ENCODE measurements at regions not wholly inside any gene's neighbourhood (a gene's known extent, or its start where the extent isn't known, plus 50 kb on each side); places are given as distances from the start of the nearest gene placed in this dataset.

DNA sequence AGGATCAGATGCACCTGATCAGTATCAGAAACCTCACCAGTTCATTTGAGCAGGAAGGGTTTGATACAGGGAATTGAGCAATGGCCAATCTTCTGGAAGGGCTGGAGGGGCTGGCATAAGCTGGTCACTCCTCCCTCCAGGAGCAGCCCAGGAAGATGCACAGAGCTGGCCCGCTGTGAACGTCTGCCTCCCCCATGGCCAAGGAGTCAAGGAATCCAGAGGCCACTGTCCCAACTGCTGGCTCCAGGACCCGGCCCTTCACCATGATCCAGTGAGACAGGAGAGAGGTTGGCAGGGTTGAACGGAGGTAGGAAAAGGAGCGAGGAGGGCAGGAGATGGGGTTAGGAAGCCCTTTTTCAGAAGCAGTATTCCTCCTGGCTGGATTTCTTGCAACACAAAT is 113.9 kb upstream of the CST7 start:
- DNase-seq (no peak), ATAC-seq (no peak)
- in situ Hi-C loops (cut with MboI; ENCODE audit: low sequenced_read_pairs in 4 of 4), result no loop called here
- TF ChIP-seq, protein P1, sequence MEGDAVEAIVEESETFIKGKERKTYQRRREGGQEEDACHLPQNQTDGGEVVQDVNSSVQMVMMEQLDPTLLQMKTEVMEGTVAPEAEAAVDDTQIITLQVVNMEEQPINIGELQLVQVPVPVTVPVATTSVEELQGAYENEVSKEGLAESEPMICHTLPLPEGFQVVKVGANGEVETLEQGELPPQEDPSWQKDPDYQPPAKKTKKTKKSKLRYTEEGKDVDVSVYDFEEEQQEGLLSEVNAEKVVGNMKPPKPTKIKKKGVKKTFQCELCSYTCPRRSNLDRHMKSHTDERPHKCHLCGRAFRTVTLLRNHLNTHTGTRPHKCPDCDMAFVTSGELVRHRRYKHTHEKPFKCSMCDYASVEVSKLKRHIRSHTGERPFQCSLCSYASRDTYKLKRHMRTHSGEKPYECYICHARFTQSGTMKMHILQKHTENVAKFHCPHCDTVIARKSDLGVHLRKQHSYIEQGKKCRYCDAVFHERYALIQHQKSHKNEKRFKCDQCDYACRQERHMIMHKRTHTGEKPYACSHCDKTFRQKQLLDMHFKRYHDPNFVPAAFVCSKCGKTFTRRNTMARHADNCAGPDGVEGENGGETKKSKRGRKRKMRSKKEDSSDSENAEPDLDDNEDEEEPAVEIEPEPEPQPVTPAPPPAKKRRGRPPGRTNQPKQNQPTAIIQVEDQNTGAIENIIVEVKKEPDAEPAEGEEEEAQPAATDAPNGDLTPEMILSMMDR (IDR thresholded peaks at IDR 0.05 in 4 of 5, conservative IDR thresholded peaks at IDR 0.05 in 1 of 5), result no peak
- no peak for TF ChIP-seq POLR2A (IDR thresholded peaks at IDR 0.05)
- Histone ChIP-seq H3K4me3 (no peak overlapping the region), H3K27me3 (no peaks in the 10 kb centered on the region), H3K9me3 (no peaks in the 10 kb centered on the region), H3K36me3 (no peaks in the 10 kb centered on the region), H3K4me1 (no peaks in the 10 kb centered on the region), H3K27ac (no peak overlapping the region)
- intact Hi-C loops (cut with DNase I; ENCODE audit: low total_unique reads), result no loop called here

- TF ChIP-seq, protein P1 (IDR thresholded peaks at IDR 0.05 in 4 of 5, conservative IDR thresholded peaks at IDR 0.05 in 1 of 5), result no peak
- no peak for TF ChIP-seq POLR2A (IDR thresholded peaks at IDR 0.05)
- in situ Hi-C loops (cut with MboI; ENCODE audit: low sequenced_read_pairs in 4 of 4) (no loop called here), intact Hi-C loops (cut with DNase I; ENCODE audit: low total_unique reads) (no loop called here)
- Histone ChIP-seq H3K27ac (no peak overlapping the region), H3K4me3 (no peak overlapping the region), H3K4me1 (no peaks in the 10 kb centered on the region), H3K27me3 (no peaks in the 10 kb centered on the region), H3K9me3 (no peaks in the 10 kb centered on the region), H3K36me3 (no peaks in the 10 kb centered on the region)
- DNase-seq (no peak), ATAC-seq (no peak)
Measured at GRCh38 chr20:24836041-24836533, 113.0 kb upstream of the CST7 start.

DNA sequence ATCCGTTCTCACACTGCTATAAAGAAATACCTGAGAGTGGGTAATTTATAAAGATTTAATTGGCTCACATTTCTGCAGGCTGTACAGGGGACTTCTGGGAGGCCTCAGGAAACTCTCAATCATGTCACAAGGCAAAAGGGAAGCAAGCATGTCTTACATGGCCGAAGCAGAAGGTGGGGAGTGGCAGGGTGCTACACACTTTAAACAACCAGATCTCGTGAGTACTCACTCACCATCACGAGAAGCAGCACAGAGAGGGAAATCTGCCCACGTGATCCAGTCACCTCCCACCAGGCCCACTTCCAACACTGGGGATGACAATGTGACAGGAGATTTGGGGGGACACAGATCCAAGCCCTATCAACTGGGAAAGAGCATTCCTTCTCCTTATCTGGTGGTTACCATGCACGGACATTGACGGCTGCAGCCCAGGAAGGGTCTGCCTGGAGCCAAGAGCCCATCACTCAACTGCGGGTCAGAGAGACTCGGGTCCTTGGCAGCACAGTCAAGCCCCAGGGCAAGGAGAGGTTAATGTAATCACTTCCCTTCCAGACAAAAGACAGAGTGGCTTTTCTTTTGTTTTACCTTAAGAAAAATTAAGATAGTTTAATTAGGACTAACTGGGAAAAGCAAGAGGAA is 112.3 kb upstream of the CST7 start:
- H3K36me3 ChIP-seq, result no peaks in the 10 kb centered on the region
- intact Hi-C loops (cut with DNase I; ENCODE audit: low total_unique reads), result no loop called here
- no peak overlapping the region for H3K27ac ChIP-seq
- DNase-seq (no peak), ATAC-seq (no peak)
- no peaks in the 10 kb centered on the region for H3K4me1 ChIP-seq
- no peak for TF ChIP-seq POLR2A (IDR thresholded peaks at IDR 0.05)
- TF ChIP-seq, protein P1 (IDR thresholded peaks at IDR 0.05 in 4 of 5, conservative IDR thresholded peaks at IDR 0.05 in 1 of 5), result no peak
- H3K4me3 ChIP-seq, result no peak overlapping the region
- in situ Hi-C loops (cut with MboI; ENCODE audit: low sequenced_read_pairs in 4 of 4), result no loop called here
- no peaks in the 10 kb centered on the region for H3K9me3 ChIP-seq
- H3K27me3 ChIP-seq, result no peaks in the 10 kb centered on the region

DNA sequence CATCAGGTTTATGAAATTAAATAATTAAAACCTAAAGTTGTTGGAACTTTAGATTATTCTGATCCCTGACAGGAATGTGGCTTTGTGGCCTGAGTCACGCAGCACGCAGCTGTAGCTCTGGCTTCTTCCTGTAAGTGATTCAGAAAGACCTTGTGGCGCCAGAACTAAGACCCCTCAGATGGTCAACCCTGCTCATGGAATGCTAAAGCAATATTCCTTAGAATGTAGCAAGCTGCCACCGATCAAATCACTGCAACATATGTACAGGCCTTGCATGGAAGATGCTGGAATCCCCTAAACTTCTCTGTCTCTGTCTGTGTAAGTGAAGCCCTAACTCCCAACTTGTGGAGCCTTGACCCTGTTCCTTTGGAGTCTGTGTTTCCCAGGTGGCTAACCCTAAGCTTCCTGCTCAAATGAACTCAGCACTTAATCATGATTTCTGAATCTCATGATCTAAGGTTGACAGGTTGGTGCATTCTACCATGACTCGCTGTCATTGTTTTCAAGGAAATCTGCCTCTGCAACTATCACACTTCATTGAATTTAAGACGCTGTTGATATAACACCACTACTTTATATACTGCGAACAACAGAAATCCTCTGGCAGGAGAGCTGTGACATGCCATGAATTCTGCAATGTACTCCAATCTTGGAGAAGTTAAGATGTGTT is 111.2 kb upstream of the CST7 start:
- Histone ChIP-seq H3K9me3 (no peaks in the 10 kb centered on the region), H3K27me3 (no peaks in the 10 kb centered on the region), H3K27ac (no peak overlapping the region), H3K4me3 (no peak overlapping the region), H3K4me1 (no peaks in the 10 kb centered on the region), H3K36me3 (no peaks in the 10 kb centered on the region)
- in situ Hi-C loops (cut with MboI; ENCODE audit: low sequenced_read_pairs in 4 of 4) (no loop called here), intact Hi-C loops (cut with DNase I; ENCODE audit: low total_unique reads) (no loop called here)
- no peak for TF ChIP-seq POLR2A (IDR thresholded peaks at IDR 0.05)
- TF ChIP-seq, protein P1 (IDR thresholded peaks at IDR 0.05 in 4 of 5, conservative IDR thresholded peaks at IDR 0.05 in 1 of 5), result no peak
- ATAC-seq (no peak), DNase-seq (no peak)
